Epithelial cell of proximal tubule (primary cell): ENCODE measurements at regions not wholly inside any gene's neighbourhood (a gene's known extent, or its start where the extent isn't known, plus 50 kb on each side); places are given as distances from the start of the nearest gene placed in this dataset.

Source experiments
- DNase-seq: peaks from one replicate; pipeline ENCODE4 v3.0.0-alpha.2; 2011; ENCODE audit warnings: low read depth
- H3K4me3 ChIP-seq: 2 replicates; pipeline ENCODE4 v1.5.1; 2011; ENCODE audit warnings: low read depth, mild to moderate bottlenecking, low read length
- TF ChIP-seq, protein P1 (sequence below): conservative IDR thresholded peaks from 2 replicates; pipeline ENCODE4 v1.5.1; 2012; ENCODE audit warnings: low read depth, mild to moderate bottlenecking, low read length

DNA sequence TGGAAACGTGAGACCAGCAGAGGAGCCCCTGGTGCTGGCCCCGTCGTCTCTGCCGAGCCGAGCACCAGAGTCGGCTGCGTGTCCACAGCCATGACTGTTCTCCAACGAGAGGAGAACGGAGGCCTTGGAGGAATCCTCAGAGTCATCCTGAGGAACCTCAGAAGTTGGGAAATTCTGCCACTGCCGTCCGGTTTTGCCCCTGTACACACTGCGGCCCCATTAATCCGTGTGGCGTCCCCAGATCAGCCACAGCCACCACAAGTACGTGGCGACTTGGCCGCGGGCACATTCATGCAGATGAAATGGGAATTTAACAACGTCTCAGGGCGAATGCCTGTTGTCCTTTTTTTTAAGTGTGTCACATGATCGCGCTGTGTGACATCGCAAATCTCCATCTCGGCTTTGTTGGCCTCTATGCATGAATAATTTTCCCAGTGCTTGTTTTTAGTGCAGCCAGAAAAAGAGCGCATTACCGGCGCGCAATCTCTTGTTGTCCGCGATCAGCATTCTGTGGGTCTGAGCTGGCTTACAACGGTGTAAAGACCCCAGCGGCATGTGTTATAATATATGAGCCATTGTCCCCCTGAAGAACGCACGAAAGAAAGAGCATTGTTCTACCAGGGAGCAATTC lies 323.0 kb upstream of the IRX4 start:
- no peak overlapping the region for H3K4me3 ChIP-seq
- TF ChIP-seq, protein P1, sequence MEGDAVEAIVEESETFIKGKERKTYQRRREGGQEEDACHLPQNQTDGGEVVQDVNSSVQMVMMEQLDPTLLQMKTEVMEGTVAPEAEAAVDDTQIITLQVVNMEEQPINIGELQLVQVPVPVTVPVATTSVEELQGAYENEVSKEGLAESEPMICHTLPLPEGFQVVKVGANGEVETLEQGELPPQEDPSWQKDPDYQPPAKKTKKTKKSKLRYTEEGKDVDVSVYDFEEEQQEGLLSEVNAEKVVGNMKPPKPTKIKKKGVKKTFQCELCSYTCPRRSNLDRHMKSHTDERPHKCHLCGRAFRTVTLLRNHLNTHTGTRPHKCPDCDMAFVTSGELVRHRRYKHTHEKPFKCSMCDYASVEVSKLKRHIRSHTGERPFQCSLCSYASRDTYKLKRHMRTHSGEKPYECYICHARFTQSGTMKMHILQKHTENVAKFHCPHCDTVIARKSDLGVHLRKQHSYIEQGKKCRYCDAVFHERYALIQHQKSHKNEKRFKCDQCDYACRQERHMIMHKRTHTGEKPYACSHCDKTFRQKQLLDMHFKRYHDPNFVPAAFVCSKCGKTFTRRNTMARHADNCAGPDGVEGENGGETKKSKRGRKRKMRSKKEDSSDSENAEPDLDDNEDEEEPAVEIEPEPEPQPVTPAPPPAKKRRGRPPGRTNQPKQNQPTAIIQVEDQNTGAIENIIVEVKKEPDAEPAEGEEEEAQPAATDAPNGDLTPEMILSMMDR = no peak
- DNase-seq = no peak

DNA sequence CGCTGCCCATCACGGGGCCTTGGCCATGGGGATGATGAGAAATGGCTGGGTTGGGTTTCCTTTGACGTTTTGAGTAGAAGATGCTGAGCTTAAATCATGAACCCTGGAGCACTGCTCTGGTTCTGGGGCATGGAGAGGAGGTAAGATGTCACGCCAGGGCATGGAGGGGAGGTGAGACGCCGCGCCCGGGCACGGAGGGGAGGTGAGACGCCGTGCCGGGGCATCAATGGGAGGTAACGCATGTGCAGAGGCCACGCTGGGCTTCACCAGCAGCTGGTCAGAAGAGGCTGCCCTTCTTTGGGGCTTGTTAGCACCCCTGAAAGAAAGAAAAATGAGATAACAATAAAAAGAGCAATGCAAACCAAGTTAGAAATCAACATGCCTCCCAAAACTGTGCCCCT lies 322.5 kb upstream of the IRX4 start:
- H3K4me3 ChIP-seq = no peak overlapping the region
- no peak for DNase-seq
- TF ChIP-seq, protein P1 = no peak

DNA sequence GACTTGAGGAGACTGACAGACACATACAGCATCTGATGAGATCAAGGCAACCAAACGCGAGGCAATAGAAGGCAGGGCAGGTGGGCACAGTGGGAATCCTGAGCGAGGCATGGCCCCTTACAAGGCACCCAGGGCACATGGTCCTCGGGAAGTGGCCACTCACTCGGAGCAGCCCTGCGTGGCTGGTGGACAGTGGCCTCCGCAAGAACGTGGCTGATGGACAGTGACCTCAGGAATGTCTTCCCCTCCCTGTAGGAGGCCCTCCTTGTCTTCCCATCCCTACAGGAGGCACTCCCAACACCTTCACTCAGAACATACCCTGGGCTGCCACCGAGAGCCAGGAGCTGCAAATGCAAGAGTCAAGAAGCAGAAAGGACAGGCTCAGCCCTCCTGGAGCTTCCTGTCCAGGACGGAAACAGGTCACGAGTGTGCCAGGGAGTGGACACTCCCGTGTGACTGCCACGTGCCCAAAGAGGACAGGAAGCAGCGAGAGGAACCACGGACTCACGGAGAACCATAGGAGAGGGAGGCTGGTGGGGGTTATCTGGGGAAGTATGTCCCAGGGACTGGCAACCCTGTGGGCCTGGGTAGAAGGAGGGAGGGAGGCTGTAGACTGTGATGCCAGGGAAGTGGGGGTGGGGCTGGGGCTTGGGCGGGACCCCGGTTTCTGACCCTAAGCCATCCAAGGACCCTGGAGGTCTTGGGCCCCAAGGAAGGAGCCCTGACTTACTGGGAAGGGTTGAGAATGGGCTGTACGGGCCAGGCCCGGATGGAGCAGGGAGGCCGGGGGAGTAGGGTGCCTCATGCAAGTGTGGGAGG lies 321.9 kb upstream of the IRX4 start:
- H3K4me3 ChIP-seq = no peak overlapping the region
- no peak for DNase-seq
- TF ChIP-seq, protein P1 = no peak

DNA sequence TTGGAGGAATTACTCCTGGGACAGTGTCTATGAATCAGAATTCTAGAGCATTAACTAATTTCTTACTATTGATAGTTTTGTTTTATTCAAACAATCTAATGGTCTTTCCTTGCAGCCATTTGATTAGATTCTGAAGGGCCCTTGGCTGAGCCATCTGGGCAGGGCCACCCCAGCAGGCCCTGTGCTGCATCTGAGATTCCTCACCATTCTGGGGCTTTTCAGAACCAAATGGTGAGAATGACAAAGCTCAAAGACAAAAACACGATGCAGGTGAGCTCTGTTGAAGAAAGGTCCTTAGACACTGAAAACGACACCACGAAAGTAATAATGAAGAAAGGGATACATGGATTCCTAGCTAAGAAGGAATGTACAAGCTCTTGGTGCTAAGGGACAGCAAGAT lies 321.0 kb upstream of the IRX4 start:
- DNase-seq = no peak
- TF ChIP-seq, protein P1 = no peak
- H3K4me3 ChIP-seq = no peak overlapping the region

DNA sequence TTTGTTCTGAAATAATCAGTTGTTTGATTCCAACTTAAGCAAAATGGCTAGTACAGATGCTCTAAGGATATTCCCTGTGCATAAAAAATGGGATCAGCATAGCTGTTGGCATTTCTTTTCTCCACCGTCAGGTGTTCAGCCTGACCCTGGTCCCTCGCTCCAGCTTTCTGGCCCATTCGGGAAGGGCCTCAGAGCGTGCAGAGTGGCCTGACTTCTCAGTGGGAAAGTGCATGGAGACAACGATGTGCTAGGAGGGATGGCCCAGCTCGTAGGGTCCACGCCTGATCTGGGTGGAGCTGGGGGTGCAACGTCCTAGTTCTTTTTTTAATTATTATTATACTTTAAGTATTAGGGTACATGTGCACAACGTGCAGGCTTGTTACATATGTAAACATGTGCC lies 319.1 kb upstream of the IRX4 start:
- no peak for DNase-seq
- TF ChIP-seq, protein P1 = no peak
- no peak overlapping the region for H3K4me3 ChIP-seq

DNA sequence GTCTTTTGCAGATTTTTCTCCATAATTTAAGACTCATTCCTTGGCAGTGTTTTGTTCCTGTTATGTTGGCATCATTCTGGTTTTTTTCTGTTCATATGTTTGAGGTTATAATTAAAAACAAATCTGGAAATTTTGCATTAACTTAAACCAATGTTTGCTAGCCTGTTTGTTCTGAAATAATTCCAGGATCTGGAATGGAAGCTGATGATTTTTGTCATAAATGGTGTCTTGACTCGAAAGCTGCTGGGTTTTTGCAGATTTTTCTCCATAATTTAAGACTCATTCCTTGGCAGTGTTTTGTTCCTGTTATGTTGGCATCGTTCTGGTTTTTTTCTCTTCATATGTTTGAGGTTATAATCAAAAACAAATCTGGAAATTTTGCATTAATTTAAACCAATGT lies 318.7 kb upstream of the IRX4 start:
- DNase-seq = no peak
- TF ChIP-seq, protein P1 = no peak
- H3K4me3 ChIP-seq = no peak overlapping the region

DNA sequence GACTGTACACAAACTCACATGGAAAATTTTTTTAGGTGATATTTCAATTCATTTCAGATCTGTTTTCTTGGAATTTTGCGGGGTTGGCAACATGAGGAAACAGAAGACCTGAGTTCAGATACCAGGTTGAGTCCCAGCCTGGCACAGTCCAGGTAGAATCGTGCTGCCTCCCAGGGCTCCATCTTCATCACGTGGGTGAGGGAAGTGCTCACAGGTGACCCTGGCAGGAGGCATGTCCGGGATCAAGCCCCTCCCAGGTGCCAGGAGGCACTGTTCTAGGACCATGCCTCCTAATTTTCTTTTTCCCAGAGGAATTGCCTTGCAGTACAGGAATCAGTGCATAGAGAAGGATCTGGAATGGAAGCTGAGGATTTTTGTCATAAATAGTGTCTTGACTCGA lies 318.3 kb upstream of the IRX4 start:
- TF ChIP-seq, protein P1 = no peak
- no peak overlapping the region for H3K4me3 ChIP-seq
- DNase-seq = no peak
